Endothelial cell of umbilical vein (primary cell): ENCODE measurements at regions not wholly inside any gene's neighbourhood (a gene's known extent, or its start where the extent isn't known, plus 50 kb on each side); places are given as distances from the start of the nearest gene placed in this dataset.

Experiments used
- BruUV-seq: library from RNA; stranded (reverse); fragments of 400-500 nt; replicated peaks from 2 replicates; lab custom pipeline; 2021; lab: Mats Ljungman, UMichigan
- CTCF ChIA-PET: fragments of 300-600, 350-600 bp; sonication (Branson Sonifier 250); formaldehyde crosslinking; loops from one replicate; lab custom pipeline; 2021; ENCODE audit warnings: antibody characterized with exemption, inconsistent platforms; lab: Charles Lee
- POLR2A ChIA-PET: fragments of 300-600, 350-600 bp; sonication (Branson Sonifier 250); formaldehyde crosslinking; loops from one replicate; lab custom pipeline; 2021; ENCODE audit warnings: antibody characterized with exemption, inconsistent platforms; lab: Charles Lee
- DNase-seq: peaks from one replicate; pipeline ENCODE4 v3.0.0-alpha.2; 2011; ENCODE audit warnings: low read depth, low spot score
- FAIRE-seq: peaks from 2 replicates; lab custom pipeline; 2011; peaks lifted over from hg19 to GRCh38; lab: Jason Lieb, UNC
- H2AFZ ChIP-seq: 2 replicates; pipeline ENCODE4 v1.6.0; 2012; ENCODE audit warnings: low read depth, low read length, control low read depth, inconsistent platforms
- H3K27ac ChIP-seq: 2 replicates; pipeline ENCODE4 v1.5.1; 2011; ENCODE audit warnings: low read depth, mild to moderate bottlenecking, control low read depth, low read length, moderate library complexity; ENCODE audit not compliant: insufficient read depth
- H3K27me3 ChIP-seq, 2 experiments: 2 replicates each; pipeline versions ENCODE4 v1.6.0 to v1.6.1; 2011; ENCODE audit warnings: low read length in 2 of 2, mixed read lengths in 1 of 2; ENCODE audit not compliant: control insufficient read depth in 2 of 2, insufficient read depth in 2 of 2
- H3K36me3 ChIP-seq, 2 experiments: 2 replicates in 1 of 2; 3 replicates in 1 of 2; pipeline ENCODE4 v1.5.1; 2011; ENCODE audit warnings: low read length in 2 of 2, mild to moderate bottlenecking in 1 of 2, moderate library complexity in 1 of 2; ENCODE audit not compliant: control insufficient read depth in 2 of 2, insufficient read depth in 2 of 2; ENCODE audit errors: extremely low read depth in 1 of 2
- H3K4me1 ChIP-seq: 3 replicates; pipeline ENCODE4 v1.5.1; 2011; ENCODE audit warnings: mild to moderate bottlenecking, low read length; ENCODE audit not compliant: control insufficient read depth, insufficient read depth; ENCODE audit errors: extremely low read depth
- H3K4me2 ChIP-seq: 2 replicates; pipeline ENCODE4 v1.6.1; 2011; ENCODE audit warnings: low read length, control low read depth, mixed read lengths; ENCODE audit not compliant: insufficient read depth
- H3K4me3 ChIP-seq, 3 experiments: fragments of 200-600 bp in 1 of 3; sonication (generic), shearing (Covaris generic) in 1 of 3; replicated peaks in 1 of 3; 2 replicates each; pipeline ENCODE4 v1.5.1; 2011 to 2016; ENCODE audit warnings: control low read depth in 3 of 3, low read length in 3 of 3, mild to moderate bottlenecking in 2 of 3, inconsistent platforms in 1 of 3, low read depth in 1 of 3, moderate library complexity in 1 of 3; ENCODE audit not compliant: insufficient read depth in 1 of 3
- H3K79me2 ChIP-seq: 2 replicates; pipeline ENCODE4 v1.6.0; 2012; ENCODE audit warnings: low read length, inconsistent platforms; ENCODE audit not compliant: control insufficient read depth, insufficient read depth
- H3K9ac ChIP-seq: replicated peaks from 2 replicates; pipeline ENCODE3; 2011; ENCODE audit warnings: low read length, control low read depth; ENCODE audit not compliant: insufficient read depth; ENCODE audit errors: extremely low read depth
- H3K9me1 ChIP-seq: replicated peaks from 3 replicates; pipeline ENCODE4 v1.6.0; 2011; ENCODE audit warnings: mild to moderate bottlenecking, low read length; ENCODE audit not compliant: control insufficient read depth, insufficient read depth; ENCODE audit errors: extremely low read depth
- H3K9me3 ChIP-seq: replicated peaks from 2 replicates; pipeline ENCODE4 v1.5.1; 2012; ENCODE audit warnings: low read length, inconsistent platforms; ENCODE audit not compliant: control insufficient read depth, insufficient read depth
- H4K20me1 ChIP-seq: replicated peaks from 2 replicates; pipeline ENCODE3; 2011; ENCODE audit warnings: mild to moderate bottlenecking, low read length; ENCODE audit not compliant: control insufficient read depth, insufficient read depth; ENCODE audit errors: extremely low read depth
- CTCF ChIP-seq, 2 donors: IDR thresholded peaks; 1 replicate in 1 of 2; 2 replicates in 1 of 2; pipeline ENCODE4 v1.5.1; 2011; ENCODE audit warnings: low read length in 2 of 2, mild to moderate bottlenecking in 2 of 2, moderate library complexity in 2 of 2, control low read depth in 1 of 2, inconsistent platforms in 1 of 2, low read depth in 1 of 2; ENCODE audit not compliant: insufficient read depth in 1 of 2; ENCODE audit errors: extremely low read depth in 1 of 2
- EZH2 ChIP-seq: IDR thresholded peaks from 2 replicates; pipeline ENCODE4 v1.6.1; 2012; ENCODE audit warnings: borderline replicate concordance, low read depth, mild to moderate bottlenecking, moderate library complexity, low read length, inconsistent platforms; ENCODE audit not compliant: severe bottlenecking
- GATA2 ChIP-seq: IDR thresholded peaks from 2 replicates; pipeline ENCODE4 v1.7.0; 2011; ENCODE audit warnings: low read depth, mild to moderate bottlenecking, moderate library complexity, mixed read lengths, low read length; ENCODE audit not compliant: insufficient read length, insufficient read depth
- JUN ChIP-seq: IDR thresholded peaks from 2 replicates; pipeline ENCODE4 v1.6.1; 2011; ENCODE audit warnings: borderline replicate concordance, low read depth; ENCODE audit not compliant: insufficient read length, insufficient read depth
- MAX ChIP-seq: IDR thresholded peaks from 2 replicates; pipeline ENCODE4 v1.6.1; 2011; ENCODE audit not compliant: insufficient read depth, insufficient read length
- MYC ChIP-seq: IDR thresholded peaks from one replicate; pipeline ENCODE4 v1.6.1; 2011; ENCODE audit warnings: mild to moderate bottlenecking, low read depth, low read length
- POLR2A ChIP-seq: IDR thresholded peaks from 2 replicates; pipeline ENCODE4 v1.6.1; 2012; ENCODE audit warnings: low read depth, mild to moderate bottlenecking, control low read depth, low read length
- POLR2AphosphoS5 ChIP-seq: IDR thresholded peaks from 2 replicates; pipeline ENCODE4 v1.6.1; 2012; ENCODE audit warnings: low read depth, mild to moderate bottlenecking, control low read depth, low read length, moderate library complexity; ENCODE audit not compliant: insufficient read depth
- dilution Hi-C: fragments of 300-500 bp; cut with MboI; formaldehyde crosslinking; loops from one replicate; pipeline ENCODE4 v1.15.0; 2019; ENCODE audit warnings: low sequenced_read_pairs; ENCODE audit not compliant: extremely low pct_ligation_motif_present
- intact Hi-C: fragments of 100-400 bp; cut with micrococcal nuclease; formaldehyde crosslinking; loops from one replicate; pipeline ENCODE4 v1.10.0; 2022

GRCh38 chr6:2491137-2491536, 245.7 kb upstream of the GMDS start:
- H3K9ac ChIP-seq, result no peak overlapping the region
- no peaks in the 10 kb centered on the region for H4K20me1 ChIP-seq
- TF ChIP-seq CTCF (IDR thresholded peaks at IDR 0.05; ENCODE audit: extremely low read depth in 1 of 2, insufficient read depth in 1 of 2, low read depth in 1 of 2, low read length in 2 of 2), result no peak
- no peak for TF ChIP-seq MYC
- no peak for TF ChIP-seq GATA2
- no peak for TF ChIP-seq JUN
- no peak for TF ChIP-seq POLR2AphosphoS5
- TF ChIP-seq EZH2, result no peak
- intact Hi-C loops, result loop anchor here (10.0 kb wide), 1 partner anchor 1986 kb away; no protein-coding TSS in a partner anchor
- no peaks in the 10 kb centered on the region for H3K9me3 ChIP-seq
- no peak overlapping the region for H3K4me2 ChIP-seq
- no peak overlapping the region for H2AFZ ChIP-seq
- no peaks in the 10 kb centered on the region for H3K79me2 ChIP-seq
- H3K4me3 ChIP-seq, result no peak overlapping the region
- no peak for DNase-seq
- no peaks in the 10 kb centered on the region for H3K4me1 ChIP-seq
- ChIA-PET CTCF (no interaction called here), POLR2A (no interaction called here)
- H3K9me1 ChIP-seq, result no peaks in the 10 kb centered on the region
- H3K36me3 ChIP-seq, result no peaks in the 10 kb centered on the region
- H3K27ac ChIP-seq, result no peak overlapping the region
- BruUV-seq, result no TSS peak
- no peaks in the 10 kb centered on the region for H3K27me3 ChIP-seq
- dilution Hi-C loops, result no loop called here
- FAIRE-seq, result peak; percentile 44

- Histone ChIP-seq H3K27me3 (no peaks in the 10 kb centered on the region), H3K36me3 (no peaks in the 10 kb centered on the region), H3K27ac (no peak overlapping the region), H3K9me1 (no peaks in the 10 kb centered on the region), H3K79me2 (no peaks in the 10 kb centered on the region), H3K9ac (no peak overlapping the region), H3K4me3 (no peak overlapping the region), H3K4me1 (no peaks in the 10 kb centered on the region), H3K4me2 (no peak overlapping the region), H3K9me3 (no peaks in the 10 kb centered on the region), H2AFZ (no peak overlapping the region), H4K20me1 (no peaks in the 10 kb centered on the region)
- FAIRE-seq (no peak), DNase-seq (no peak)
- dilution Hi-C loops (no loop called here), intact Hi-C loops (loop anchor here (2.0 kb wide), 1 partner anchor 120 kb away; no protein-coding TSS in a partner anchor)
- CTCF ChIA-PET, result no interaction called here
- TF ChIP-seq EZH2, result no peak
- no peak for TF ChIP-seq GATA2
- TF ChIP-seq MAX, result no peak
- TF ChIP-seq POLR2A, result no peak
- TF ChIP-seq POLR2AphosphoS5, result no peak
- no peak for TF ChIP-seq MYC
- no peak for TF ChIP-seq JUN
- POLR2A ChIA-PET, result no interaction called here
- BruUV-seq, result no TSS peak
Measured at GRCh38 chr6:2488578-2488977, 243.2 kb upstream of the GMDS start.
